AG20443 (cell line): ENCODE measurements at regions not wholly inside any gene's neighbourhood (a gene's known extent, or its start where the extent isn't known, plus 50 kb on each side); places are given as distances from the start of the nearest gene placed in this dataset.
"Not testable (repeated sequence)": the region's sequence is repeated elsewhere in the genome, so short reads cannot be mapped to it uniquely, and the experiment has no call there.

Source experiments
- DNase-seq: peaks from one replicate; pipeline ENCODE4 v3.0.0; 2012; ENCODE audit warnings: low spot score, mixed read lengths

DNA sequence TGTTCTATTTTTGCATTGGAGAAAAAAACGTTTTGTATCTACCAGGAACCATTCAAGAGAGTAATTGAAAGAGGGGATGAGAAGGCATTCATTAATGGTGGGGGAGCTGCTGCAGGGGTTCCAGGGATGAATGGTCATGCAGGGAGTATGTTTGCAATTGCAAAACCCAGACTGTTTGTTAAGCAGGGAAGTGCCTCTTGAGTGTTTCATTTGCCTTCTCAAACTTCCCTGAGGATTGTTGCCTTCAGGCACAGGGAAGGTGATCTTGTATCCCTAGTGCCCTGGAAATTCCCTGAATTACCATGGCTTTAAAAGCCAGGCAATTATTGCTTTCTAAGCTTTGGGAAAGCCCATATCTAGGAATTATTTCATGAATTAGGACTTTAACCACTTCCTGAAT is 172.7 kb upstream of the NLGN4Y start:
- DNase-seq = no peak

DNA sequence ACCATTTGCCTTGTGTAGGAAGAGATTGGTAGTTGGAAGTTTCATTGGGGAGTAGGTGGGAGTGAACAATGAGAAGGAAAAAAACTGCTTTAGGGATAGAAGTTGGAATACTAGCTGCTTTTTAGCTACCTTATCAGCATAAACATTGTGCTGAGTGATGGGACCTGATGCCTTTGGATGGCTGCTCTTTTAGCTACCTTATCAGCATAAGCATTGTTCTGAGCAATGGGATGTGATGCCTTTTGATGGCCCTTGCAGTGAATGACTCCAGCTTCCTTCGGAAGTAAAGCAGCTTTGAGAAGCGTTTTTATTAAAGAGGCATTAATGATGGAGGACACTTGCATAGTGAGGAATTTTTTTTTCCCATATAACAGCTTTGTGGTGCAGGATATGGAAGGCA is 168.2 kb upstream of the NLGN4Y start:
- DNase-seq = no peak

DNA sequence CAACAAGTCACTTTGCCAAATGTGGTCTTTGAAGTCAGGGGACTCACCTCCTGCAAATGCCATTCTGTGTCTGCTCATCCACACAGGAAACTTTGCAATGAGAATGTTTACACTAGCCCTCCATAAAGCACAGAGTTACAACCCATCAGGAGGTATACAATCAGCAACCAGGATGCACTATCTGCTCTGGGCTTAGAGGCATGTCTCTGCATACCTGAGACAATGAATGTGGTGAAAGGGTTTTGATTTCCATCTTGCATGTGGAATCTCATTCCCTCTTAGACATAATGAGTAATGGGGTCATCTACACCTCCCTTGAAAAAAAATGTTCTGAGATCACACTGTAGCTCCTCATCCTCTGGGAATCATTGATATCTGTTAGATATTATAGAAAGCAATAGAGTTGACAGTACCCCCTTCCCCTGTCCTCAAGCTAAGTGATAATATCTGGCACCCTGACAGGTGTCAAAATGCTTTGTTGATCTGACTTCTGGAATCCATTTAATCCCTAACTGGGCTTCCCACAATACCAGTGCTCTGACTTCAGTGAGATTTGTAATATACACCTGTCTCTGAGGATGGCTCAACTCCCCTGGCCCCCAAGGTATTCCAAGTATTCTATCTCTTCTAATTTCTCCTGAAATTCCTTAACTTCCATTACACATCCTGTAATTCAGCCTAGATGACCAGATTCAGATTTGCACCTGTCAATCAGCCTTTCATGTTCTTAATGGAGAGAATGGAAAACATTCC is 163.4 kb upstream of the NLGN4Y start:
- no peak for DNase-seq

DNA sequence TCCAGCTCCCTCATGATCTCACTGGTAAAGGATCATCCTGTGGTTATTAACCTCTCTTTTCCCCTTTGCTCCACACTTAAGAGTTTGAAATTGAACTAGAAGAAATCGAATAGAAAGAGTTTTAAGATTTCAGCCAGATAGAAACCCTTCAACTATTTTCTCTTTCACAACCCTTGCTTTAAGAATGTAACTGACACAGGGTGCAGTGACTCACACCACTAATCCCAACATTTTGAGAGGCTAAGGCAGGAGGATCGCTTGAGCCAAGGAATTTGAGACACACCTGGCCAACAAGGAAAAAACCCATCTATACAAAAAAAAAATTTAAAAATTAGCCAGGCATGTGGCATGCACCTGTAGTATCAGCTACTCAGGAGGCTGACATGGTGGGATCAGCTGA is 150.7 kb upstream of the NLGN4Y start:
- DNase-seq = no peak

DNA sequence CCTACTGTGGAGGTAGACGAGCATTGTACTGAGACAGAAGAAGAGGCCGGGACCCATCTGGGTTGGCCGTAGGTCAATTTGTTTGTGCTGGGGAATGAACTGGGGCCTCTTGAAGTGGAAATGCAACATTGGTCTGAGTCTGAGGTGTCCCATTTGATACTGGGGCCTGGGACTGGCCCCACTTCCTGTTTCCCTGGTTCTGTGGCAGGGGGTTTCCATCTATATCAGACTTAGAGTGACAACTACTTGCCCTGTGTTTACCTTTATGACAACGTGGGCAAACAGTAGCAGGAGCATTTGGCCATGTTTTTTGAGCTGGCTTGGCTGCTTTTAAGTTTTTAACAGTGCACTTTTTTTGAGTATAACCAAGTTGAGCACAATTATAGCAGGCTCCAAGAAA is 146.1 kb upstream of the NLGN4Y start:
- DNase-seq = no peak

GRCh38 chrY:14410549-14411030 is 113.7 kb upstream of the NLGN4Y start:
- DNase-seq = not testable (repeated sequence)

DNA sequence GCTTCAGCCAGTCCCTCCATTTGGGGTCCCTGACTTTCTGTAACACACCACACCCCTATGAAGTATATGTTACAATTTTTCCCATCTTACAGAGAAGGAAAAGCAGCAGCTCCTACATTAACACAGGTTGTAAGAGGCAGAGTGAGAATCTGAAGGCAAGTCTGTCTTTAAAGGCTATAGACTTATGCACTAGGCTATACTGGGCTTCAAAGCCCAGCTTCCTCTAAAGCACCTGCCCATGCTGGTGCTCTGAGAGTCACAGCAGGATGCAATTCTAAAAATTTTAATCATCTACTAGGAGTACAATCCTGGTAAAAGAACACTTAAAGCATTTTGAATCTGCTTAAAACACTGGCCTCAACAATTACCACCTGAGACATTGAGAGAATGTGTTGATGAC is 113.0 kb upstream of the NLGN4Y start:
- no peak for DNase-seq

GRCh38 chrY:14436546-14436945 is 87.8 kb upstream of the NLGN4Y start:
- no peak for DNase-seq

GRCh38 chrY:14437626-14438025 is 86.7 kb upstream of the NLGN4Y start:
- no peak for DNase-seq

GRCh38 chrY:14438395-14438794 is 85.9 kb upstream of the NLGN4Y start:
- no peak for DNase-seq

DNA sequence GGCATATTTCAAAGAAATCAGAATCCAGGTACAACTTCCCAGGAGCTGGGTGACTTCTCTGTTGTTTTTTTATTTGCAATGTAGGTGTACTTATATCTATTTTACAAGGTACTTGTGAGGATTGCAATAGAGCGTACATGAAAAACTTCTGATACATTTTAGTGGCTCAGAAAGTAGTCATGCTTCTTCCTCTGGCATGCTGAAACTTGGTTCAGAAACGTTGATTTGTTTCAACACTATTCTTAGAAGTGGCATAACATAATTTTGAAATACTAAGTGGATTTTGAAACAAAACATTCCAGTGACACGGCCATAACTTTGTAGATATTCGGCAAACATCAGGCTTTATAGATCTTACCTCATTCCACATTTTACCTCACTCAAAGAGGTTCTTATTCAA is 79.8 kb upstream of the NLGN4Y start:
- no peak for DNase-seq

- DNase-seq = peak; percentile 4
These were observed 56.1 kb upstream of the NLGN4Y start for GRCh38 chrY:14468151-14468683.

DNA sequence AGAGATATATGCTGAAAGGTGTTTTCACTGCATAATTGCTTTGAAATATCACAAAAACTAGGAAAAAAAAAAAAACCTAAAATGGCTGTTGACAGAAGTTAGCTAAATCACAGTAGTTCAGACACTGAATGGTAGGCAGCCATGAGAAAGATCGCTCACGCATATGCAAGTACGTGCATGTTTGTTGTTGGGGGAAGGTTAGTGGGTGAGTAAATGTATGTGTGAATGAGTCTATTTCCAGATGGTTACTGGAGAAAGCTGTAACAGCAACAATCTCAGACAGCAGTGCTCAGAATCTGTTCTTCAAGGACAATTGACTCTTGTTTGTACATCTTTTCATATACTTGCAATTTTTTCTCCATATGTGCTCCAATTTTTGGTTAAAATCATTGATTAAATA is 51.9 kb upstream of the NLGN4Y start:
- DNase-seq = no peak

- DNase-seq = peak; percentile 8
These were observed 51.0 kb upstream of the NLGN4Y start for GRCh38 chrY:14473320-14473719.
